Gastroesophageal sphincter (tissue), 4 donors: ENCODE measurements at regions not wholly inside any gene's neighbourhood (a gene's known extent, or its start where the extent isn't known, plus 50 kb on each side); places are given as distances from the start of the nearest gene placed in this dataset.
"Not testable (repeated sequence)": the region's sequence is repeated elsewhere in the genome, so short reads cannot be mapped to it uniquely, and the experiment has no call there.

Experiments
- ATAC-seq: fragments of 150-250 bp; one replicate; pipeline ENCODE4 v1.9.1; 2016; ENCODE audit warnings: mild to moderate bottlenecking, moderate library complexity
- H3K27ac ChIP-seq, 4 donors: fragments of 200-600 bp; sonication (generic) in 3 of 4; 1 replicate in 3 of 4; 2 replicates in 1 of 4; pipeline ENCODE4 v1.5.1; 2016 to 2019
- H3K27me3 ChIP-seq: fragments of 200-600 bp; sonication (generic); one replicate; pipeline ENCODE4 v1.5.1; 2019
- H3K36me3 ChIP-seq, 2 donors: fragments of 200-600 bp; sonication (generic); one replicate each; pipeline ENCODE4 v1.5.1; 2019; ENCODE audit warnings: control low read depth in 1 of 2
- H3K4me1 ChIP-seq, 3 donors: fragments of 200-600 bp; sonication (generic); 1 replicate in 2 of 3; 2 replicates in 1 of 3; pipeline ENCODE4 v1.5.1; 2016 to 2019; ENCODE audit warnings: control low read depth in 2 of 3
- H3K4me3 ChIP-seq, 2 donors: fragments of 200-600 bp; sonication (generic); one replicate each; pipeline ENCODE4 v1.5.1; 2019; ENCODE audit warnings: mild to moderate bottlenecking in 1 of 2, moderate library complexity in 1 of 2
- H3K9me3 ChIP-seq, 3 donors: fragments of 200-600 bp; sonication (generic); one replicate each; pipeline ENCODE4 v1.5.1; 2017 to 2019; ENCODE audit warnings: control low read depth in 2 of 3
- EP300 ChIP-seq: sonication (generic); formaldehyde crosslinking; IDR thresholded peaks from one replicate; pipeline ENCODE4 v1.6.1; 2017; ENCODE audit warnings: antibody characterized with exemption, mild to moderate bottlenecking
- POLR2A ChIP-seq, 2 donors: fragments of 450-650 bp; IDR thresholded peaks; one replicate each; pipeline ENCODE4 v1.6.1; 2017; ENCODE audit warnings: antibody characterized with exemption in 2 of 2, mild to moderate bottlenecking in 2 of 2, moderate library complexity in 1 of 2
- POLR2AphosphoS5 ChIP-seq: sonication (generic); formaldehyde crosslinking; IDR thresholded peaks from one replicate; pipeline ENCODE4 v1.6.1; 2017; ENCODE audit warnings: antibody characterized with exemption
- WGBS, 2 donors: methylation state at CpG; one replicate each; pipeline ENCODE4 v1.1.5; 2018; ENCODE audit warnings: low coverage in 1 of 2; 5-methylcytosine and 5-hydroxymethylcytosine counted together
- TF ChIP-seq, protein P1 (sequence below), 4 experiments: fragments of 200-600 bp in 2 of 4; fragments of 450-650 bp in 2 of 4; sonication (generic) in 1 of 4; IDR thresholded peaks; one replicate each; pipeline ENCODE4 v1.5.1; 2017 to 2019; ENCODE audit warnings: antibody characterized with exemption in 4 of 4, mild to moderate bottlenecking in 2 of 4, moderate library complexity in 2 of 4

- H3K9me3 ChIP-seq, result no peaks in the 10 kb centered on the region
- H3K27ac ChIP-seq, result no peak overlapping the region
- no peaks in the 10 kb centered on the region for H3K27me3 ChIP-seq
- ATAC-seq, result no peak
- 75 to 83% methylated on average over 2 to 4 of the region's 4 CpGs for WGBS, 2 donors
- H3K4me3 ChIP-seq, result no peak overlapping the region
- TF ChIP-seq POLR2A (IDR thresholded peaks at IDR 0.05) (no peak), POLR2AphosphoS5 (no peak), EP300 (no peak)
- TF ChIP-seq, protein P1, sequence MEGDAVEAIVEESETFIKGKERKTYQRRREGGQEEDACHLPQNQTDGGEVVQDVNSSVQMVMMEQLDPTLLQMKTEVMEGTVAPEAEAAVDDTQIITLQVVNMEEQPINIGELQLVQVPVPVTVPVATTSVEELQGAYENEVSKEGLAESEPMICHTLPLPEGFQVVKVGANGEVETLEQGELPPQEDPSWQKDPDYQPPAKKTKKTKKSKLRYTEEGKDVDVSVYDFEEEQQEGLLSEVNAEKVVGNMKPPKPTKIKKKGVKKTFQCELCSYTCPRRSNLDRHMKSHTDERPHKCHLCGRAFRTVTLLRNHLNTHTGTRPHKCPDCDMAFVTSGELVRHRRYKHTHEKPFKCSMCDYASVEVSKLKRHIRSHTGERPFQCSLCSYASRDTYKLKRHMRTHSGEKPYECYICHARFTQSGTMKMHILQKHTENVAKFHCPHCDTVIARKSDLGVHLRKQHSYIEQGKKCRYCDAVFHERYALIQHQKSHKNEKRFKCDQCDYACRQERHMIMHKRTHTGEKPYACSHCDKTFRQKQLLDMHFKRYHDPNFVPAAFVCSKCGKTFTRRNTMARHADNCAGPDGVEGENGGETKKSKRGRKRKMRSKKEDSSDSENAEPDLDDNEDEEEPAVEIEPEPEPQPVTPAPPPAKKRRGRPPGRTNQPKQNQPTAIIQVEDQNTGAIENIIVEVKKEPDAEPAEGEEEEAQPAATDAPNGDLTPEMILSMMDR (IDR thresholded peaks at IDR 0.05), result no peak
- H3K4me1 ChIP-seq, result peaks cover 0 to 18% (median 3%) of the 10 kb centered on the region in 3 donors
- H3K36me3 ChIP-seq, result no peaks in the 10 kb centered on the region
Measured at GRCh38 chr5:56733580-56733979, 81.8 kb upstream of the MAP3K1 start.

DNA sequence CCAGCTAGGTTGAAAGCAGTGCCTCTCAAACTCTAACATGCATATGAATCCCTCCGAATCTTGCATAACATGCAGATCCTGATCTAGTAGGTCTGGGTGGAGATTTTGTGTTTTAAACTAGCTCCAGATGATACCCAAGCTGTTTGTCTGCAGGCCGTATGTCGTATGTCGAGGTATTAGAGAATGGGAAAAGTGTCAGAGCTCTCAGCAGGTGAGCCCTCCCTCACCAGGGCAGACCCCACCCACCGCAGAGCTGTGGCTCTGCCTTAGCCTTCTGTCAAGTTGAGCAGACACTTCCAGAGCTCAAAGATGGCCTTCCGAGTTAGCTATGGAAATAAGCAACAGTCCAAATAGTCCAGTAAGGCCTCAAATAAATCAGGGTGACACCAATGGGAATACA, 83.2 kb upstream of the MAP3K1 start:
- ATAC-seq, result no peak
- H3K36me3 ChIP-seq, result no peaks in the 10 kb centered on the region
- peaks cover 0 to 18% (median 3%) of the 10 kb centered on the region in 3 donors for H3K4me1 ChIP-seq
- H3K27me3 ChIP-seq, result no peaks in the 10 kb centered on the region
- 88 to 89% methylated on average over 1 of the region's 6 CpGs for WGBS, 2 donors
- H3K27ac ChIP-seq, result no peak overlapping the region
- H3K9me3 ChIP-seq, result no peaks in the 10 kb centered on the region
- TF ChIP-seq POLR2AphosphoS5, result no peak
- TF ChIP-seq POLR2A (IDR thresholded peaks at IDR 0.05), result no peak
- H3K4me3 ChIP-seq, result no peak overlapping the region

- WGBS, 2 donors, result 92 to 100% methylated on average over 2 of the region's 2 CpGs
- H3K36me3 ChIP-seq, H3K27me3 ChIP-seq, H3K9me3 ChIP-seq, H3K4me3 ChIP-seq, ATAC-seq, H3K27ac ChIP-seq: not testable (repeated sequence)
- peaks cover 0 to 18% (median 3%) of the 10 kb centered on the region in 3 donors for H3K4me1 ChIP-seq
Measured at GRCh38 chr5:56731473-56731872, 83.9 kb upstream of the MAP3K1 start.

- TF ChIP-seq, protein P1 (IDR thresholded peaks at IDR 0.05), result no peak
- TF ChIP-seq POLR2AphosphoS5 (no peak), EP300 (no peak), POLR2A (IDR thresholded peaks at IDR 0.05) (no peak)
- no peak overlapping the region for H3K4me3 ChIP-seq
- WGBS, 2 donors, result 78% methylated on average over 1 of the region's 1 CpG; no CpG with 5 or more reads in 1 of the 2 donors
- no peak overlapping the region for H3K27ac ChIP-seq
- no peaks in the 10 kb centered on the region for H3K27me3 ChIP-seq
- no peak for ATAC-seq
- peaks cover 0 to 13% (median 3%) of the 10 kb centered on the region in 3 donors for H3K4me1 ChIP-seq
- no peaks in the 10 kb centered on the region for H3K9me3 ChIP-seq
- H3K36me3 ChIP-seq, result no peaks in the 10 kb centered on the region
Measured at GRCh38 chr5:56729488-56729887, 85.9 kb upstream of the MAP3K1 start.

DNA sequence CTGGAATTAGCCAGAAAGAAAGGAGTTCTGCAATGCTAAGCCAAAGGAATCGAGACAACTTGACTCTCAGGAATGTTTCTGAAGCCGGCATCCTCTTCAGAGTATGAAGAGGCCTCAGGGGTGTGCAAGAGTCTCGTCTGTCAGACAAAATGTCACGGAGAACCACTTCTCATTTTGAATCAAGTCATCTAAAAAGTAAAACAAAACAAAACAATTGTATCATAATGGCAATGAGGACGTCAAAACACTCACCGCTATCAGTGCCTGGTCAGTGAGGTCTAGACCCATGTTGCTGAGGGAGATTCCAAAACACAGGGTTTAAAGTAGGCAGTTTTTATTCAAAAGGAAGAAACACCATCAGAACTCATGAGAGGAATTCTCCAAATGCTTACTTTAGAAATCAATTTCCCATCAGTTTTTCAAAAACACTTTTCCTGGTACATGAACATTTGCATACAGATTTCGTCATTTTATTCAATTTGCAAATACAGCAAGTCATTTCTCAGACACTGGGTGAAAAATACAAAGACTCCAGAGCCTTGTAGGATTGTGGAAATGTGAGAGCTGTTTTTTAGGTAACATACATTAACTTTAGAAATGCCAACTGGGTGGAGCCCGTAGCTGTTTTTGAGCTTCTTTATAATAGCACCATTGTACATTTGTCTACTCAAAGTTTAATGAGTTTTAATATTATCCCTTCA, 89.5 kb upstream of the MAP3K1 start:
- Histone ChIP-seq H3K4me3 (no peak overlapping the region), H3K9me3 (no peaks in the 10 kb centered on the region), H3K36me3 (no peaks in the 10 kb centered on the region), H3K27ac (no peak overlapping the region), H3K4me1 (no peaks in the 10 kb centered on the region), H3K27me3 (no peaks in the 10 kb centered on the region)
- 61 to 75% methylated on average over 6 to 8 of the region's 8 CpGs for WGBS, 2 donors
- TF ChIP-seq POLR2AphosphoS5, result no peak
- TF ChIP-seq POLR2A (IDR thresholded peaks at IDR 0.05), result no peak
- no peak for TF ChIP-seq EP300
- TF ChIP-seq, protein P1 (IDR thresholded peaks at IDR 0.05), result no peak
- no peak for ATAC-seq

GRCh38 chr5:56724857-56725256, 90.5 kb upstream of the MAP3K1 start:
- 85 to 100% methylated on average over 4 of the region's 4 CpGs for WGBS, 2 donors
- not testable (repeated sequence) for ATAC-seq, H3K9me3 ChIP-seq, H3K36me3 ChIP-seq, H3K27ac ChIP-seq, H3K4me1 ChIP-seq, H3K4me3 ChIP-seq, H3K27me3 ChIP-seq
